ENCODE measurements at regions not wholly inside any gene's neighbourhood (a gene's known extent, or its start where the extent isn't known, plus 50 kb on each side); places are given as distances from the start of the nearest gene placed in this dataset.
"Not testable (repeated sequence)": the region's sequence is repeated elsewhere in the genome, so short reads cannot be mapped to it uniquely, and the experiment has no call there.

- DNase-seq (ENCODE audit: low spot score): no peak
Measured at GRCh38 chr5:169413416-169413815, 112.5 kb upstream of the SLIT3 start.

- DNase-seq (ENCODE audit: low spot score): no peak
Measured at GRCh38 chr5:169412831-169413230, 111.9 kb upstream of the SLIT3 start.

GRCh38 chr5:169411786-169412430 is 111.0 kb upstream of the SLIT3 start:
- DNase-seq (ENCODE audit: low spot score): no peak

GRCh38 chr5:169410996-169411783 is 110.3 kb upstream of the SLIT3 start:
- no peak for DNase-seq (ENCODE audit: low spot score)

- no peak for DNase-seq (ENCODE audit: low spot score)
Measured at GRCh38 chr5:169408731-169409130, 107.8 kb upstream of the SLIT3 start.

- DNase-seq (ENCODE audit: low spot score): peak; percentile 45
Measured at GRCh38 chr5:169408171-169408570, 107.2 kb upstream of the SLIT3 start.

- DNase-seq (ENCODE audit: low spot score): no peak
Measured at GRCh38 chr5:169404223-169404622, 103.3 kb upstream of the SLIT3 start.

GRCh38 chr5:169398515-169398914 is 97.6 kb upstream of the SLIT3 start:
- no peak for DNase-seq (ENCODE audit: low spot score)

GRCh38 chr5:169395136-169395535 is 94.2 kb upstream of the SLIT3 start:
- no peak for DNase-seq (ENCODE audit: low spot score)

GRCh38 chr5:169394371-169394770 is 93.4 kb upstream of the SLIT3 start:
- no peak for DNase-seq (ENCODE audit: low spot score)

- no peak for DNase-seq (ENCODE audit: low spot score)
Measured at GRCh38 chr5:169393907-169394306, 93.0 kb upstream of the SLIT3 start.

- DNase-seq (ENCODE audit: low spot score): no peak
Measured at GRCh38 chr5:169390265-169390664, 89.3 kb upstream of the SLIT3 start.

- DNase-seq (ENCODE audit: low spot score): no peak
Measured at GRCh38 chr5:169389318-169389717, 88.4 kb upstream of the SLIT3 start.

GRCh38 chr5:169385636-169386035 is 84.7 kb upstream of the SLIT3 start:
- no peak for DNase-seq (ENCODE audit: low spot score)

- peak; percentile 46 for DNase-seq (ENCODE audit: low spot score)
Measured at GRCh38 chr5:169384661-169385060, 83.7 kb upstream of the SLIT3 start.

GRCh38 chr5:169374761-169375160 is 73.8 kb upstream of the SLIT3 start:
- DNase-seq (ENCODE audit: low spot score): peak; percentile 12

GRCh38 chr5:169374111-169374510 is 73.2 kb upstream of the SLIT3 start:
- DNase-seq (ENCODE audit: low spot score): no peak

GRCh38 chr5:169371801-169372200 is 70.9 kb upstream of the SLIT3 start:
- not testable (repeated sequence) for DNase-seq (ENCODE audit: low spot score)

GRCh38 chr5:169369130-169369529 is 68.2 kb upstream of the SLIT3 start:
- no peak for DNase-seq (ENCODE audit: low spot score)

- DNase-seq (ENCODE audit: low spot score): no peak
Measured at GRCh38 chr5:169367861-169368260, 66.9 kb upstream of the SLIT3 start.

GRCh38 chr5:169357291-169357690 is 56.4 kb upstream of the SLIT3 start:
- no peak for DNase-seq (ENCODE audit: low spot score)

- DNase-seq (ENCODE audit: low spot score): no peak
Measured at GRCh38 chr5:169356811-169357210, 55.9 kb upstream of the SLIT3 start.

GRCh38 chr5:169356181-169356580 is 55.2 kb upstream of the SLIT3 start:
- DNase-seq (ENCODE audit: low spot score): no peak

- no peak for DNase-seq (ENCODE audit: low spot score)
Measured at GRCh38 chr5:169354921-169355320, 54.0 kb upstream of the SLIT3 start.

Data from SW480 (cell line).